Gastroesophageal sphincter (tissue), 3 donors: ENCODE measurements at regions not wholly inside any gene's neighbourhood (a gene's known extent, or its start where the extent isn't known, plus 50 kb on each side); places are given as distances from the start of the nearest gene placed in this dataset.
"Not testable (repeated sequence)": the region's sequence is repeated elsewhere in the genome, so short reads cannot be mapped to it uniquely, and the experiment has no call there.

Experiments
- EP300 ChIP-seq: sonication (generic); formaldehyde crosslinking; IDR thresholded peaks from one replicate; pipeline ENCODE4 v1.6.1; 2017; ENCODE audit warnings: antibody characterized with exemption, mild to moderate bottlenecking
- POLR2A ChIP-seq, 2 donors: fragments of 450-650 bp; IDR thresholded peaks; one replicate each; pipeline ENCODE4 v1.6.1; 2017; ENCODE audit warnings: antibody characterized with exemption in 2 of 2, mild to moderate bottlenecking in 2 of 2, moderate library complexity in 1 of 2
- POLR2AphosphoS5 ChIP-seq: sonication (generic); formaldehyde crosslinking; IDR thresholded peaks from one replicate; pipeline ENCODE4 v1.6.1; 2017; ENCODE audit warnings: antibody characterized with exemption
- TF ChIP-seq, protein P1 (sequence below), 4 experiments: fragments of 200-600 bp in 2 of 4; fragments of 450-650 bp in 2 of 4; sonication (generic) in 1 of 4; IDR thresholded peaks; one replicate each; pipeline ENCODE4 v1.5.1; 2017 to 2019; ENCODE audit warnings: antibody characterized with exemption in 4 of 4, mild to moderate bottlenecking in 2 of 4, moderate library complexity in 2 of 4

DNA sequence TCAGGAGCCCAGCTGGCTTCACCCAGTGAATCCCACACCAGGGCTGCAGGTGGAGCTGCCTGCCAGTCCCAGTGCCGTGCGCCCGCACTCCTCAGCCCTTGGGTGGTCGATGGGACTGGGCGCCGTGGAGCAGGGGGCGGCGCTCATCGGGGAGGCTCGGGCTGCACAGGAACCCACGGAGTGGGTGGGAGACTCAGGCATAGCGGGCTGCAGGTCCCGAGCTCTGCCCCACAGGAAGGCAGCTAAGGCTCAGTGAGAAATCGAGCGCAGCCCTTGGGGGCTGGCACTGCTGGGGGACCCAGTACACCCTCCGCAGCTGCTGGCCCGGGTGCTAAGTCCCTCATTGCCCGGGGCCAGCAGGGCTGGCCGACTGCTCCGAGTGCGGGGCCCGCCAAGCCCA, 1908.8 kb downstream of the ARAP2 start:
- not testable (repeated sequence) for TF ChIP-seq POLR2AphosphoS5; EP300; POLR2A (IDR thresholded peaks at IDR 0.05)
- TF ChIP-seq, protein P1, sequence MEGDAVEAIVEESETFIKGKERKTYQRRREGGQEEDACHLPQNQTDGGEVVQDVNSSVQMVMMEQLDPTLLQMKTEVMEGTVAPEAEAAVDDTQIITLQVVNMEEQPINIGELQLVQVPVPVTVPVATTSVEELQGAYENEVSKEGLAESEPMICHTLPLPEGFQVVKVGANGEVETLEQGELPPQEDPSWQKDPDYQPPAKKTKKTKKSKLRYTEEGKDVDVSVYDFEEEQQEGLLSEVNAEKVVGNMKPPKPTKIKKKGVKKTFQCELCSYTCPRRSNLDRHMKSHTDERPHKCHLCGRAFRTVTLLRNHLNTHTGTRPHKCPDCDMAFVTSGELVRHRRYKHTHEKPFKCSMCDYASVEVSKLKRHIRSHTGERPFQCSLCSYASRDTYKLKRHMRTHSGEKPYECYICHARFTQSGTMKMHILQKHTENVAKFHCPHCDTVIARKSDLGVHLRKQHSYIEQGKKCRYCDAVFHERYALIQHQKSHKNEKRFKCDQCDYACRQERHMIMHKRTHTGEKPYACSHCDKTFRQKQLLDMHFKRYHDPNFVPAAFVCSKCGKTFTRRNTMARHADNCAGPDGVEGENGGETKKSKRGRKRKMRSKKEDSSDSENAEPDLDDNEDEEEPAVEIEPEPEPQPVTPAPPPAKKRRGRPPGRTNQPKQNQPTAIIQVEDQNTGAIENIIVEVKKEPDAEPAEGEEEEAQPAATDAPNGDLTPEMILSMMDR (IDR thresholded peaks at IDR 0.05) = not testable (repeated sequence)
